NCI-H2196 treated with DMSO at 0.1 percent for 48 hours (cell line): ENCODE measurements at regions not wholly inside any gene's neighbourhood (a gene's known extent, or its start where the extent isn't known, plus 50 kb on each side); places are given as distances from the start of the nearest gene placed in this dataset.

Source experiments
- DNase-seq: peaks from one replicate; lab custom pipeline; 2025; ENCODE audit not compliant: unreplicated experiment; lab: John Stamatoyannopoulos, UW

- no peak for DNase-seq
Observed at GRCh38 chr18:40984856-40985255, 970.2 kb upstream of the PIK3C3 start.

DNA sequence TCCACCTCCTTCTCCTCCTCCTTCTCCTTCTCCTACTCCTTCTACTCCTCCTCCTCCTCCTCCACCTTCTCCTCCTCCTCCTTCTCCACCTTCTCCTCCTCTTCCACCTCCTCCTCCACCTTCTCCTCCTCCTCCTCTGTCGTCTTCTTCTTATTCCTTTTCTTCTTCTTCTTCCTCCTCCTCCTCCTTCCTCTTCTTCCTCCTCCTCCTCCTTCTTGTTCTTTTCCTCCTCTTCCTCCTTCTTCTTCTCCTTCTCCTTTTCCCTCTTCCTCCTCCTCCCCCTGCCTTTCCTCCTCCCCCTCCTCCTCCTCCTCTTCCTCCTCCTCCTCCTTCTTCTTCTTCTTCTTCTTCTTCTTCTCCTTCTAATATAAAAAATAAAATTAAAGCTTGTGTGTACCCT, 971.2 kb upstream of the PIK3C3 start:
- no peak for DNase-seq

DNA sequence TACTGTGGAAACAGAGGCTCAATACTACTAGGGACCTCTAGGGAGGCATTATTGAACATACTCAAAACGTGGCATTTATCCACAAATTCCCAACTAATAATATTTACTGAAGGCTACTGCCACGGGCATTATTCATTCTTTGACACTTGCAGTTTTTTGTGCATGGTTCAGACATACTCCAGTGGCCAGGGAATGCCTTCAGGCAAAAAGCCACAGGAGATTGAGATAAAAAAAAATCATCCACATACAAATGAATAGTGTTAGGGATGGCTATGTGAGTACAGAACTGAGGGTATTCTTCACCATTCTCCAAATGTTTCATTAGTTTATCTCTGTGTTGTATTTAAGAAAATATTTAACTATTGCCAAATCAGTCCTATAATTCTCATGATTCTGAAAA, 974.9 kb upstream of the PIK3C3 start:
- DNase-seq = no peak

DNA sequence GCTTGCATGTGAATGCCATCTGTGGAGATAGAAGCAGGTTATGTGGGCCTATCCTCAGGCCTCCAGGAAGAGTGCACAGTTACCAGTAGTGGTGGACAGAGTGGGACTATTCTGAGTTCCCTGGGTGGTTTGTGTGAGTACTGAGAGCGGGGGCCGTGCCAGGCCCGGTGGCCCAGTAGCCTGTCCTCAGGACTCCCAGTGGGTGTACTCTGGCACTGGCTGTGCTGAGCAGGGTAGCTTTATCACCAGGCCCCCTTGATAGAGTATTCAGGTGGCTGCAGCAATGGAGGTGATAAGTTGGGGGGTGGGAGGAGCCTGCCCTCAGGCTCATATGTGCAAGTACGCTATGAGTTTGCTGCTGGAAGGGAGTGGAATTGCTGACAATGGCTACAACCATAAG, 979.0 kb upstream of the PIK3C3 start:
- no peak for DNase-seq

DNA sequence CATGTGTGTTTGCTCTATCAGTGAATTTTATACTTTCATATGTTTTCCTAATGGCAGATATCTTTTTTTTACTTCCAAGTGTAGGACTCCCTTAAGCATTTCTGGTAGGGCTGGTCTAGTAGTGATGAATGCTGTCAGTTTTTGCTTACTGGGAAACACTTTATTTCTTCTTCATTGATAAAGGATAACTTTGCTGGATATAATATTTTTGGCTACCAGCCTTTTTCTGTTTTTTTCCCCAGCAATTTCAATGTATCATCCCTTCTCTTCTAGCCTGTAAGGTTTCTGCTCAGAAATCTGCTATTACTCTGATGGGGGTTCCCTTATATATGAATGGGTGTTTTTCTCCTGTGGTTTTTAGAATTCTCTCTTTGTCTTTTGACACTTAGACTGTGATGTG, 980.6 kb upstream of the PIK3C3 start:
- no peak for DNase-seq

DNA sequence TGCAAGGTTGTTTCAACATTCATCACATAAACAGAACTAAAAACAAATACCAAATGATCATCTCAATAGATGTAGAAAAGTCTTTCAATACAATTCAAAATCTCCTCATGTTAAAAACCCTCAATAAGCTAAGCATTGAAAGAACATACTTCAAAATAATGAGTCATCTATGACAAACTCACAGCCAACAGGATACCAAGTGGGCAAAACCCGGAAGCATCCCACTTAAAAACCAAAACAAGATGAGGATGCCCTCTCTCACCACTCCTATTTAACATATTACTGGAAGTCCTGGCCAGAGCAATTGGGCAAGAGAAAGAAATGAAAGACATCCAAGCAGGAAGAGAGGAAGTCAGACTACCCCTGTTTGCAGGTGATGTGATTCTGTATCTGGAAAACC, 992.2 kb upstream of the PIK3C3 start:
- no peak for DNase-seq

DNA sequence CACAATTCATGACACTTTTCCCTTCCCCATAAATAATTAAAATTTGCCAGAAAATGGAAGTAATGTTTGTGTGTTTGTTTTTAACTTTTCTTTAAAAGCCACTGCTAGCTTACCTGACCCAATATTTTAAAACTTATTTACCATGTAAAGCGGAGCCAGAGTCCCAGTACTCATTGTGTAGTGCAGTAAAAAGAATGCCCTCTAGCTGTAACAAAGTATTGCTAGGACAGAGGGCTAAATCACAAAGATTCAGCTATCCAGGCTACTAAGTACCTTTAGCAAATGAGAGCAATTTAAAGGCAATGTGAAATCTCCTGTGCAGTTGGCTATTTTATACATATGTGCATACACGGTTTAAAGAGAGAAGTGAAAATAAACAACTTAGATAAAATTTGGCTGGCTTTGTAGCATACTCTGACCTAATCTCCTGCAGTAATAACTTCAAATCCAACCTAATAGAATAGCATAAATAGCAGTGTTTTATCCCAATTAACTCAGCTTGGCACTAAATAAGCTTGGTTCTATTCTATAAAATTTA, 997.4 kb upstream of the PIK3C3 start:
- DNase-seq = no peak

DNA sequence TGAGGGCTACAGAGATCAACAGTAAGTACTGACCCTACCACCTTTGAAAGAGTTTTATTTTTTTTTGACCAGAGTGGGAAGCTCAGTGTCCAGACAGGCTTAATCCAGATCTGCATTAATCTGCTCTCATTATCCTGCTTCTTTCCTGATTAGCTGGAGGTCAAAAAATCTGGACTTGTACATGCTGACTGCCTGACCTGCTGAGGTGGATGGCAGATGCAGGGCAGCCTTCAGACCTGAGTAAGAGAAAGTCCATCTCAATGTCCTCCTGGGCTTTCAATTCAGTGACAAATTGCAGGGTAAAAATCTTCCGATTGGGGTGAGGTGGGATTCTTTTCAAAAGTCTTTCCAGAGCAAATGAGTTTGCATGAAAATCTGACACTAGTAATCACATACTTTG, 998.8 kb upstream of the PIK3C3 start:
- DNase-seq = no peak

GRCh38 chr18:40955351-40955750, 999.7 kb upstream of the PIK3C3 start:
- no peak for DNase-seq

- DNase-seq = no peak
Observed at GRCh38 chr18:40949114-40949950, 1005.7 kb upstream of the PIK3C3 start.

GRCh38 chr18:40944576-40944975, 1010.5 kb upstream of the PIK3C3 start:
- no peak for DNase-seq

- DNase-seq = no peak
Observed at GRCh38 chr18:40939656-40940515, 1015.1 kb upstream of the PIK3C3 start.

- DNase-seq = no peak
Observed at GRCh38 chr18:40938615-40939014, 1016.4 kb upstream of the PIK3C3 start.

GRCh38 chr18:40937386-40937785, 1017.6 kb upstream of the PIK3C3 start:
- DNase-seq = no peak

DNA sequence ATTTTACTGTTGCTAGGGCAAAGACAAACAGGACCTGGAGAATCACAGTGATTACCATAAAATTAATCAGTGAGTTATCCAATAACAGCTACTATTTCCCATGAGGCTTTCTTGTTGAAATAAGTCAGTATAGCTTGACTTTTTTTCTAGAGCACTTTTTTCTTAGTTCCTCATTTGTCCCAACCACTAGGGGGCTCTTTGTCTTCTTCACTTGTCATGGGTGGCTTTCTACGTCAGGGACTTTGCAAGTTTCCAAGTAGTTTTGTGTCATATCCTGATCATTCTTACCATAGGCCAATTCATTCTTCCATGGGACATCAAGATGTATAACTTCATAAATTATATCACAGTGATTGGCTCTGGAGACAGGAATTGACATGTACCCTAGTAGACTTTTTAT, 1019.6 kb upstream of the PIK3C3 start:
- no peak for DNase-seq

DNA sequence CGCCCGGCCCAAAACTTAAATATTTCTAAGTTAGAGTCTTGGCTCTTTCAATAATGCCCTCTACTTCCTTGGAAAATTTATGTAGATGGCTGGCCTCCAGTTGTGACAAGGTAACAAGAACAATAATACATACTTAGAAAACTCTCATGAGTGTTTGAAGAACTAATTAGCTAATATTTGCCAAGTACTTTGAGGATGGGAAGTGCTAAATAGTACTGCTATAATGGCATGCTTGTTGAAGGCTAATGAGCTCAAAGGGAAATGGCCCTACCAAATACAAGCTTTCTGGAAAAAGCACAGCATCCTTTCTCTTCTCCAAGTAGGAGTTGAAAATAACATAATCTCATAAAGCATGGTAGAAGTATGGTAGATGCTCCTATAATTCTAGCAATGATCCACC, 1022.2 kb upstream of the PIK3C3 start:
- no peak for DNase-seq

GRCh38 chr18:40930211-40930882, 1024.7 kb upstream of the PIK3C3 start:
- DNase-seq = no peak

DNA sequence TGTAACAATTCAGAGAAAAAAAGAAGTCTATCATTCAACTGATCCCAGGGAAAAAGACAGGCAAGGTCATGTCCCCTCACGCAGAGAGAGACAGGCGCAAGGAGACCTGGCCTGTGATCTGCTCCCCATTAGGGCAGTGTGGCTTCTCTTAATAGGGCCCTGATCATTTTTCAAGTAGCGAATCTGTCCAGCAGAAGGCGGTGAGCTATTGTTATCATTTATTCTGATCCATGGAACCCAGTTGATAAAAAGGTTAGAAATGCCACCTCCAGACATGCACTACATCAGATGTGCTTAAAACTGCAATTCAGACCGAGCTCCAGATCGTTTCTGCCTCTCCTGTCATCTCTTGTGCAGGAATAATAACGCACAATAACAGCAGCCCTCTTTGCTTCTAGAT, 1025.6 kb upstream of the PIK3C3 start:
- no peak for DNase-seq

- no peak for DNase-seq
Observed at GRCh38 chr18:40926679-40927078, 1028.4 kb upstream of the PIK3C3 start.

GRCh38 chr18:40925071-40925541, 1029.9 kb upstream of the PIK3C3 start:
- DNase-seq = no peak
